ENCODE measurements at regions not wholly inside any gene's neighbourhood (a gene's known extent, or its start where the extent isn't known, plus 50 kb on each side); places are given as distances from the start of the nearest gene placed in this dataset.

DNA sequence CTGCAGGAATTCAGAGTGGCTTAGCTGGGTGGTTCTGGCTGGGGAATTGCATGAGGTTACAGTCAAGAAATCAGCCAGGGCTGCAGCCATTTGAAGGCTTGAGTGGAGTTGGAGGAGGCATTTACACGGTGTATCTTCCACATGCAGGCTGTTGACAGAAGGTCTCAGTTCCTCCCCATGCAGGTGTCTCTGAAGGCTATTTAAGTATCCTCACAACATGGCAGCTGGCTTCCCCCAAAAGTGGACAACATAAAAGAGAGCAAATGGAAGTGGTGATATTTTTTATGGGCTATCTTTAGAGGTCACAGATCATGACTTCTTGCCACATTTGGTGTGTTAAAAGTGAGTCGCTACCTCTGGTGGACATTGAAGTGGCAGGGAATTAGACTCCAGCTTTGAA is 60.1 kb upstream of the SPRED1 start:
- TF ChIP-seq, protein P1, sequence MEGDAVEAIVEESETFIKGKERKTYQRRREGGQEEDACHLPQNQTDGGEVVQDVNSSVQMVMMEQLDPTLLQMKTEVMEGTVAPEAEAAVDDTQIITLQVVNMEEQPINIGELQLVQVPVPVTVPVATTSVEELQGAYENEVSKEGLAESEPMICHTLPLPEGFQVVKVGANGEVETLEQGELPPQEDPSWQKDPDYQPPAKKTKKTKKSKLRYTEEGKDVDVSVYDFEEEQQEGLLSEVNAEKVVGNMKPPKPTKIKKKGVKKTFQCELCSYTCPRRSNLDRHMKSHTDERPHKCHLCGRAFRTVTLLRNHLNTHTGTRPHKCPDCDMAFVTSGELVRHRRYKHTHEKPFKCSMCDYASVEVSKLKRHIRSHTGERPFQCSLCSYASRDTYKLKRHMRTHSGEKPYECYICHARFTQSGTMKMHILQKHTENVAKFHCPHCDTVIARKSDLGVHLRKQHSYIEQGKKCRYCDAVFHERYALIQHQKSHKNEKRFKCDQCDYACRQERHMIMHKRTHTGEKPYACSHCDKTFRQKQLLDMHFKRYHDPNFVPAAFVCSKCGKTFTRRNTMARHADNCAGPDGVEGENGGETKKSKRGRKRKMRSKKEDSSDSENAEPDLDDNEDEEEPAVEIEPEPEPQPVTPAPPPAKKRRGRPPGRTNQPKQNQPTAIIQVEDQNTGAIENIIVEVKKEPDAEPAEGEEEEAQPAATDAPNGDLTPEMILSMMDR (IDR thresholded peaks at IDR 0.05; ENCODE audit: unreplicated experiment) = no peak
- H3K27me3 Mint-ChIP-seq (ENCODE audit: unreplicated experiment) = peaks cover 18% of the 10 kb centered on the region
- H3K36me3 Mint-ChIP-seq (ENCODE audit: insufficient read depth, unreplicated experiment) = no peaks in the 10 kb centered on the region
- BruUV-seq (replicated peaks) = no TSS peak
- DNase-seq = no peak
- CTCF ChIA-PET = no interaction called here
- H3K27ac Mint-ChIP-seq (ENCODE audit: unreplicated experiment) = no peak overlapping the region
- no peak overlapping the region for H3K4me3 Mint-ChIP-seq (ENCODE audit: low read depth, unreplicated experiment)
- intact Hi-C loops (cut with micrococcal nuclease; ENCODE audit: unreplicated experiment) = no loop called here
- H3K9me3 Mint-ChIP-seq (ENCODE audit: low read depth, unreplicated experiment) = no peaks in the 10 kb centered on the region
- H3K4me1 Mint-ChIP-seq (ENCODE audit: low read depth, unreplicated experiment) = no peaks in the 10 kb centered on the region

DNA sequence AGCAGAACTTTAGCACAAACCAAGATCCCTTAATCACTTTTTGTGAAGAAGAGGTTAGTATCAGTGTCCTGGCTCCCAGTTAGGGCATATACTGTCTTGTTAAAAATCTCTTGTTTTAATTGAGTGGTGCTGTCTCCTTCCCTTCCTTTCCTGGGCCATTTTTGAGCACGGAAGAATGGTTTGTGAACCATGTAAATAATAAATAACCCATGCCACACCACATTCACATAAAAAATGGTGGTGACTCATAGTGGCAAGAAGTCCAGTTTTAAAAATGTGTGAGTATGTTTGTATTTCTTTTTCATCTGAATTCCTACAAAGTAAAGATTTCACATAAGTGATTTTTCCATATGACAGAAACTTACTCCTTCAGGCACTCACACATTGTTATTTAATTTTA is 59.1 kb upstream of the SPRED1 start:
- Mint-ChIP-seq H3K4me3 (ENCODE audit: low read depth, unreplicated experiment) (no peak overlapping the region), H3K27me3 (ENCODE audit: unreplicated experiment) (peaks cover 18% of the 10 kb centered on the region), H3K4me1 (ENCODE audit: low read depth, unreplicated experiment) (no peaks in the 10 kb centered on the region), H3K36me3 (ENCODE audit: insufficient read depth, unreplicated experiment) (no peaks in the 10 kb centered on the region), H3K27ac (ENCODE audit: unreplicated experiment) (no peak overlapping the region), H3K9me3 (ENCODE audit: low read depth, unreplicated experiment) (no peaks in the 10 kb centered on the region)
- intact Hi-C loops (cut with micrococcal nuclease; ENCODE audit: unreplicated experiment) = no loop called here
- DNase-seq = no peak
- BruUV-seq (replicated peaks) = no TSS peak
- TF ChIP-seq, protein P1 (IDR thresholded peaks at IDR 0.05; ENCODE audit: unreplicated experiment) = no peak
- CTCF ChIA-PET = no interaction called here

DNA sequence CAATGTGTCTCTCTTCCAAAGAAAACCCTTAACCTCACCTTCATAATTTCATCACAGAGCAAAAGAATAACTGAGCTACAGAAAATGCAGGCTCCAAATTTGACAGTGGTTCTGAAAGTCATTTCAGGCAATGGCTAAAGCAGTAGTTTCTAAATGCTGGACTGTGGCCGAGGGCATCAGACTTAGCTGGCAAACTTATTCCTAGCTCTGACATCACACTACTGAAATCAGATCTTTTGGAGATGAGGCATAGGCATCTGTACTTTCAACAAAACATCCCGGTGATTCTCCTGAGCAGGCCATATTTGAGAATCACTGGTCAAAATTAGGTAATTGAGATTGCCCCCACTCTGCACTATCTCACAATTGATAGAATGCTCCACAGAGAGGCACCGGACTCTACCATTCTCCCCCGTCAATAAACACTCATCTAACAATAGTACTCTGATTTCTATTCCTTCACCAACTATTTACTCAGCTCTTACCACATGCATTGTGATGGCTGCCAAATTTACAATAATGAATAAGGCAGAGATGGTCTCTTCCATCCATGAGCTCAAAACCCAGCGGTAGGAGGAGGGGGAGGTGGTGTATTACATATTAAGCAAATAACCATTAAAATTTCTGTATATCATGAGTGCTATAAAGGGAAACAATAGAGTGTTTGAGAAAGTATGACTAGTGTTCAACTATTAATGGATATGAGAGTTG is 57.3 kb upstream of the SPRED1 start:
- intact Hi-C loops (cut with micrococcal nuclease; ENCODE audit: unreplicated experiment) = no loop called here
- H3K36me3 Mint-ChIP-seq (ENCODE audit: insufficient read depth, unreplicated experiment) = no peaks in the 10 kb centered on the region
- H3K4me1 Mint-ChIP-seq (ENCODE audit: low read depth, unreplicated experiment) = no peaks in the 10 kb centered on the region
- no peak overlapping the region for H3K27ac Mint-ChIP-seq (ENCODE audit: unreplicated experiment)
- DNase-seq = no peak
- no TSS peak for BruUV-seq (replicated peaks)
- no peak overlapping the region for H3K4me3 Mint-ChIP-seq (ENCODE audit: low read depth, unreplicated experiment)
- TF ChIP-seq, protein P1 (IDR thresholded peaks at IDR 0.05; ENCODE audit: unreplicated experiment) = no peak
- H3K27me3 Mint-ChIP-seq (ENCODE audit: unreplicated experiment) = peaks cover 8% of the 10 kb centered on the region
- no peaks in the 10 kb centered on the region for H3K9me3 Mint-ChIP-seq (ENCODE audit: low read depth, unreplicated experiment)
- CTCF ChIA-PET = no interaction called here

DNA sequence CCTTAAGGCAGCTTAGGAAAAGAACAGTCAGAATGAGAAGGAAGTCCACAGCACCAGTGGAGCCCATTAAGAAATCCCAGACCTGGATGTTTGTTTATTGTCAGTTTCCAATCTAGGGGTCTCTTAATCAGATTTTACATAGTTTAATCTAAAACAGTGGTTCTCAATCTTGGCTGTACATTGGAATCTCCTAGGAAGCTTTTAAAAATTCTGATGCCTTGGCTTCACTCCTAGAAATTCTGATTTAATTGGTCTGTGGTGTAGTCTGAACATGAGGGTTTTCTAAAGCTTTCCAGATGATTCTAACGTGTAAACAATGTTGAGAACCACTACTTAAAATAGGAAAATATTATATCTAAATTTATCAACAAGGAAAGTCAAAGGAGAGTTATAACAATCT is 56.6 kb upstream of the SPRED1 start:
- H3K4me3 Mint-ChIP-seq (ENCODE audit: low read depth, unreplicated experiment) = no peak overlapping the region
- no peaks in the 10 kb centered on the region for H3K36me3 Mint-ChIP-seq (ENCODE audit: insufficient read depth, unreplicated experiment)
- intact Hi-C loops (cut with micrococcal nuclease; ENCODE audit: unreplicated experiment) = no loop called here
- no TSS peak for BruUV-seq (replicated peaks)
- no peaks in the 10 kb centered on the region for H3K4me1 Mint-ChIP-seq (ENCODE audit: low read depth, unreplicated experiment)
- H3K27ac Mint-ChIP-seq (ENCODE audit: unreplicated experiment) = no peak overlapping the region
- peaks cover under 1% of the 10 kb centered on the region for H3K27me3 Mint-ChIP-seq (ENCODE audit: unreplicated experiment)
- DNase-seq = no peak
- CTCF ChIA-PET = no interaction called here
- no peaks in the 10 kb centered on the region for H3K9me3 Mint-ChIP-seq (ENCODE audit: low read depth, unreplicated experiment)
- TF ChIP-seq, protein P1 (IDR thresholded peaks at IDR 0.05; ENCODE audit: unreplicated experiment) = no peak

Measured in Calu3 (cell line).